ENCODE measurements at regions not wholly inside any gene's neighbourhood (a gene's known extent, or its start where the extent isn't known, plus 50 kb on each side); places are given as distances from the start of the nearest gene placed in this dataset.
A peak's percentile ranks its signal among the peaks of the same experiment; 100 is the strongest.

DNA sequence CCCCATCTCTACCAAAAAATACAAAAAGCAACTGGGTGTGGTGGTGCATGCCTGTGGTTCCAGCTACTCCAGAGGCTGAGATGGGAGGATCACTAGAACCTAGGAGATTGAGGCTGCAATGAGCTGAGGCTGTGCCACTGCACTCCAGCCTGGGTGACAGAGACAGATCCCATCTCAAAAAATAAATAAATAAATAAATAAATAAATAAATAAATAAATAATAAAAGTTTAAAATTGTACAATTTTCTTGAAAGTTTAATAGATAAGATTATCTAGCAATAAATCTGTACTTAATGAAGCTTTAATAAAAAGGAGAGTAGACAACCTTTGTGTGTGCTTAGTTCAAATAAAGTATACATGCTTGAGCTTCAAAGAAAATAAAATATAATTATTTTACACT is 310.0 kb upstream of the LRIG3 start:
- no peak overlapping the region for H3K27ac ChIP-seq (ENCODE audit: extremely low read depth, low read depth, low read length)
- CTCF ChIA-PET, result no interaction called here
- no peaks in the 10 kb centered on the region for H3K36me3 ChIP-seq (ENCODE audit: control insufficient read depth in 2 of 2, insufficient read depth in 1 of 2, low read length in 2 of 2)
- POLR2A ChIA-PET, result no interaction called here
- no peaks in the 10 kb centered on the region for H3K4me1 ChIP-seq (ENCODE audit: control insufficient read depth, insufficient read depth, low read length)
- H3K4me3 ChIP-seq (ENCODE audit: low read depth, low read length), result no peak overlapping the region
- no peaks in the 10 kb centered on the region; the same call in 1 of the 2 replicates for H3K9me3 ChIP-seq (ENCODE audit: control insufficient read depth, insufficient read depth, low read depth, low read length)
- TF ChIP-seq, protein P1, sequence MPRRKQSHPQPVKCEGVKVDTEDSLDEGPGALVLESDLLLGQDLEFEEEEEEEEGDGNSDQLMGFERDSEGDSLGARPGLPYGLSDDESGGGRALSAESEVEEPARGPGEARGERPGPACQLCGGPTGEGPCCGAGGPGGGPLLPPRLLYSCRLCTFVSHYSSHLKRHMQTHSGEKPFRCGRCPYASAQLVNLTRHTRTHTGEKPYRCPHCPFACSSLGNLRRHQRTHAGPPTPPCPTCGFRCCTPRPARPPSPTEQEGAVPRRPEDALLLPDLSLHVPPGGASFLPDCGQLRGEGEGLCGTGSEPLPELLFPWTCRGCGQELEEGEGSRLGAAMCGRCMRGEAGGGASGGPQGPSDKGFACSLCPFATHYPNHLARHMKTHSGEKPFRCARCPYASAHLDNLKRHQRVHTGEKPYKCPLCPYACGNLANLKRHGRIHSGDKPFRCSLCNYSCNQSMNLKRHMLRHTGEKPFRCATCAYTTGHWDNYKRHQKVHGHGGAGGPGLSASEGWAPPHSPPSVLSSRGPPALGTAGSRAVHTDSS (tag by site-specific recombination; IDR thresholded peaks at IDR 0.05), result no peak
- TF ChIP-seq ZNF624 (tag by site-specific recombination; IDR thresholded peaks at IDR 0.05) (no peak), SETDB1 (IDR thresholded peaks at IDR 0.05; ENCODE audit: insufficient read length, low read length) (no peak), ZNF555 (tag by site-specific recombination; conservative IDR thresholded peaks at IDR 0.05) (peak; percentile 82), SCRT1 (tag by site-specific recombination; IDR thresholded peaks at IDR 0.05; ENCODE audit: borderline replicate concordance) (no peak), ZNF202 (tag by site-specific recombination; IDR thresholded peaks at IDR 0.05; ENCODE audit: borderline replicate concordance) (peak; percentile 45; the same call in 1 of the 2 replicates), ZNF623 (tag by site-specific recombination; IDR thresholded peaks at IDR 0.05) (peak; percentile 54), ZNF629 (tag by site-specific recombination; IDR thresholded peaks at IDR 0.05) (no peak), ZNF76 (tag by site-specific recombination; IDR thresholded peaks at IDR 0.05; ENCODE audit: borderline replicate concordance, low read depth) (no peak), ZFP41 (tag by site-specific recombination; IDR thresholded peaks at IDR 0.05; ENCODE audit: borderline replicate concordance) (no peak), RBAK (tag by site-specific recombination; IDR thresholded peaks at IDR 0.05) (0 out of 2 replicates have a peak, but pooled peaks have one; percentile 21)
- TF ChIP-seq, protein P2, sequence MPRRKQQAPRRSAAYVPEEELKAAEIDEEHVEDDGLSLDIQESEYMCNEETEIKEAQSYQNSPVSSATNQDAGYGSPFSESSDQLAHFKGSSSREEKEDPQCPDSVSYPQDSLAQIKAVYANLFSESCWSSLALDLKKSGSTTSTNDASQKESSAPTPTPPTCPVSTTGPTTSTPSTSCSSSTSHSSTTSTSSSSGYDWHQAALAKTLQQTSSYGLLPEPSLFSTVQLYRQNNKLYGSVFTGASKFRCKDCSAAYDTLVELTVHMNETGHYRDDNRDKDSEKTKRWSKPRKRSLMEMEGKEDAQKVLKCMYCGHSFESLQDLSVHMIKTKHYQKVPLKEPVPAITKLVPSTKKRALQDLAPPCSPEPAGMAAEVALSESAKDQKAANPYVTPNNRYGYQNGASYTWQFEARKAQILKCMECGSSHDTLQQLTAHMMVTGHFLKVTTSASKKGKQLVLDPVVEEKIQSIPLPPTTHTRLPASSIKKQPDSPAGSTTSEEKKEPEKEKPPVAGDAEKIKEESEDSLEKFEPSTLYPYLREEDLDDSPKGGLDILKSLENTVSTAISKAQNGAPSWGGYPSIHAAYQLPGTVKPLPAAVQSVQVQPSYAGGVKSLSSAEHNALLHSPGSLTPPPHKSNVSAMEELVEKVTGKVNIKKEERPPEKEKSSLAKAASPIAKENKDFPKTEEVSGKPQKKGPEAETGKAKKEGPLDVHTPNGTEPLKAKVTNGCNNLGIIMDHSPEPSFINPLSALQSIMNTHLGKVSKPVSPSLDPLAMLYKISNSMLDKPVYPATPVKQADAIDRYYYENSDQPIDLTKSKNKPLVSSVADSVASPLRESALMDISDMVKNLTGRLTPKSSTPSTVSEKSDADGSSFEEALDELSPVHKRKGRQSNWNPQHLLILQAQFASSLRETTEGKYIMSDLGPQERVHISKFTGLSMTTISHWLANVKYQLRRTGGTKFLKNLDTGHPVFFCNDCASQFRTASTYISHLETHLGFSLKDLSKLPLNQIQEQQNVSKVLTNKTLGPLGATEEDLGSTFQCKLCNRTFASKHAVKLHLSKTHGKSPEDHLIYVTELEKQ (tag by site-specific recombination; IDR thresholded peaks at IDR 0.05; ENCODE audit: borderline replicate concordance), result no peak
- TF ChIP-seq, protein P3, sequence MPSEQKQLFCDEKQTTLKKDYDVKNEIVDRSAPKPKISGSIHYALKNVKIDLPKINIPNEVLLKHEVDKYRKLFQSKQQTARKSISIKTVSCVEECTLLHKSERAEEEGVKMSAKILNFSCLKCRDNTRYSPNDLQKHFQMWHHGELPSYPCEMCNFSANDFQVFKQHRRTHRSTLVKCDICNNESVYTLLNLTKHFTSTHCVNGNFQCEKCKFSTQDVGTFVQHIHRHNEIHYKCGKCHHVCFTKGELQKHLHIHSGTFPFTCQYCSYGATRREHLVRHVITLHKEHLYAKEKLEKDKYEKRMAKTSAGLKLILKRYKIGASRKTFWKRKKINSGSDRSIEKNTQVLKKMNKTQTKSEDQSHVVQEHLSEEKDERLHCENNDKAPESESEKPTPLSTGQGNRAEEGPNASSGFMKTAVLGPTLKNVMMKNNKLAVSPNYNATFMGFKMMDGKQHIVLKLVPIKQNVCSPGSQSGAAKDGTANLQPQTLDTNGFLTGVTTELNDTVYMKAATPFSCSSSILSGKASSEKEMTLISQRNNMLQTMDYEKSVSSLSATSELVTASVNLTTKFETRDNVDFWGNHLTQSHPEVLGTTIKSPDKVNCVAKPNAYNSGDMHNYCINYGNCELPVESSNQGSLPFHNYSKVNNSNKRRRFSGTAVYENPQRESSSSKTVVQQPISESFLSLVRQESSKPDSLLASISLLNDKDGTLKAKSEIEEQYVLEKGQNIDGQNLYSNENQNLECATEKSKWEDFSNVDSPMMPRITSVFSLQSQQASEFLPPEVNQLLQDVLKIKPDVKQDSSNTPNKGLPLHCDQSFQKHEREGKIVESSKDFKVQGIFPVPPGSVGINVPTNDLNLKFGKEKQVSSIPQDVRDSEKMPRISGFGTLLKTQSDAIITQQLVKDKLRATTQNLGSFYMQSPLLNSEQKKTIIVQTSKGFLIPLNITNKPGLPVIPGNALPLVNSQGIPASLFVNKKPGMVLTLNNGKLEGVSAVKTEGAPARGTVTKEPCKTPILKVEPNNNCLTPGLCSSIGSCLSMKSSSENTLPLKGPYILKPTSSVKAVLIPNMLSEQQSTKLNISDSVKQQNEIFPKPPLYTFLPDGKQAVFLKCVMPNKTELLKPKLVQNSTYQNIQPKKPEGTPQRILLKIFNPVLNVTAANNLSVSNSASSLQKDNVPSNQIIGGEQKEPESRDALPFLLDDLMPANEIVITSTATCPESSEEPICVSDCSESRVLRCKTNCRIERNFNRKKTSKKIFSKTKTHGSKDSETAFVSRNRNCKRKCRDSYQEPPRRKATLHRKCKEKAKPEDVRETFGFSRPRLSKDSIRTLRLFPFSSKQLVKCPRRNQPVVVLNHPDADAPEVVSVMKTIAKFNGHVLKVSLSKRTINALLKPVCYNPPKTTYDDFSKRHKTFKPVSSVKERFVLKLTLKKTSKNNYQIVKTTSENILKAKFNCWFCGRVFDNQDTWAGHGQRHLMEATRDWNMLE (tag by site-specific recombination; conservative IDR thresholded peaks at IDR 0.05; ENCODE audit: low read depth), result peak; percentile 75; the same call in 1 of the 2 replicates
- TF ChIP-seq, protein P4, sequence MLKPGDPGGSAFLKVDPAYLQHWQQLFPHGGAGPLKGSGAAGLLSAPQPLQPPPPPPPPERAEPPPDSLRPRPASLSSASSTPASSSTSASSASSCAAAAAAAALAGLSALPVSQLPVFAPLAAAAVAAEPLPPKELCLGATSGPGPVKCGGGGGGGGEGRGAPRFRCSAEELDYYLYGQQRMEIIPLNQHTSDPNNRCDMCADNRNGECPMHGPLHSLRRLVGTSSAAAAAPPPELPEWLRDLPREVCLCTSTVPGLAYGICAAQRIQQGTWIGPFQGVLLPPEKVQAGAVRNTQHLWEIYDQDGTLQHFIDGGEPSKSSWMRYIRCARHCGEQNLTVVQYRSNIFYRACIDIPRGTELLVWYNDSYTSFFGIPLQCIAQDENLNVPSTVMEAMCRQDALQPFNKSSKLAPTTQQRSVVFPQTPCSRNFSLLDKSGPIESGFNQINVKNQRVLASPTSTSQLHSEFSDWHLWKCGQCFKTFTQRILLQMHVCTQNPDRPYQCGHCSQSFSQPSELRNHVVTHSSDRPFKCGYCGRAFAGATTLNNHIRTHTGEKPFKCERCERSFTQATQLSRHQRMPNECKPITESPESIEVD (tag by site-specific recombination; IDR thresholded peaks at IDR 0.05), result no peak
- TF ChIP-seq, protein P5, sequence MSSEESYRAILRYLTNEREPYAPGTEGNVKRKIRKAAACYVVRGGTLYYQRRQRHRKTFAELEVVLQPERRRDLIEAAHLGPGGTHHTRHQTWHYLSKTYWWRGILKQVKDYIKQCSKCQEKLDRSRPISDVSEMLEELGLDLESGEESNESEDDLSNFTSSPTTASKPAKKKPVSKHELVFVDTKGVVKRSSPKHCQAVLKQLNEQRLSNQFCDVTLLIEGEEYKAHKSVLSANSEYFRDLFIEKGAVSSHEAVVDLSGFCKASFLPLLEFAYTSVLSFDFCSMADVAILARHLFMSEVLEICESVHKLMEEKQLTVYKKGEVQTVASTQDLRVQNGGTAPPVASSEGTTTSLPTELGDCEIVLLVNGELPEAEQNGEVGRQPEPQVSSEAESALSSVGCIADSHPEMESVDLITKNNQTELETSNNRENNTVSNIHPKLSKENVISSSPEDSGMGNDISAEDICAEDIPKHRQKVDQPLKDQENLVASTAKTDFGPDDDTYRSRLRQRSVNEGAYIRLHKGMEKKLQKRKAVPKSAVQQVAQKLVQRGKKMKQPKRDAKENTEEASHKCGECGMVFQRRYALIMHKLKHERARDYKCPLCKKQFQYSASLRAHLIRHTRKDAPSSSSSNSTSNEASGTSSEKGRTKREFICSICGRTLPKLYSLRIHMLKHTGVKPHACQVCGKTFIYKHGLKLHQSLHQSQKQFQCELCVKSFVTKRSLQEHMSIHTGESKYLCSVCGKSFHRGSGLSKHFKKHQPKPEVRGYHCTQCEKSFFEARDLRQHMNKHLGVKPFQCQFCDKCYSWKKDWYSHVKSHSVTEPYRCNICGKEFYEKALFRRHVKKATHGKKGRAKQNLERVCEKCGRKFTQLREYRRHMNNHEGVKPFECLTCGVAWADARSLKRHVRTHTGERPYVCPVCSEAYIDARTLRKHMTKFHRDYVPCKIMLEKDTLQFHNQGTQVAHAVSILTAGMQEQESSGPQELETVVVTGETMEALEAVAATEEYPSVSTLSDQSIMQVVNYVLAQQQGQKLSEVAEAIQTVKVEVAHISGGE (tag by site-specific recombination; conservative IDR thresholded peaks at IDR 0.05; ENCODE audit: low read depth), result peak; percentile 69
- TF ChIP-seq, protein P6, sequence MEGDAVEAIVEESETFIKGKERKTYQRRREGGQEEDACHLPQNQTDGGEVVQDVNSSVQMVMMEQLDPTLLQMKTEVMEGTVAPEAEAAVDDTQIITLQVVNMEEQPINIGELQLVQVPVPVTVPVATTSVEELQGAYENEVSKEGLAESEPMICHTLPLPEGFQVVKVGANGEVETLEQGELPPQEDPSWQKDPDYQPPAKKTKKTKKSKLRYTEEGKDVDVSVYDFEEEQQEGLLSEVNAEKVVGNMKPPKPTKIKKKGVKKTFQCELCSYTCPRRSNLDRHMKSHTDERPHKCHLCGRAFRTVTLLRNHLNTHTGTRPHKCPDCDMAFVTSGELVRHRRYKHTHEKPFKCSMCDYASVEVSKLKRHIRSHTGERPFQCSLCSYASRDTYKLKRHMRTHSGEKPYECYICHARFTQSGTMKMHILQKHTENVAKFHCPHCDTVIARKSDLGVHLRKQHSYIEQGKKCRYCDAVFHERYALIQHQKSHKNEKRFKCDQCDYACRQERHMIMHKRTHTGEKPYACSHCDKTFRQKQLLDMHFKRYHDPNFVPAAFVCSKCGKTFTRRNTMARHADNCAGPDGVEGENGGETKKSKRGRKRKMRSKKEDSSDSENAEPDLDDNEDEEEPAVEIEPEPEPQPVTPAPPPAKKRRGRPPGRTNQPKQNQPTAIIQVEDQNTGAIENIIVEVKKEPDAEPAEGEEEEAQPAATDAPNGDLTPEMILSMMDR (tag by site-specific recombination; IDR thresholded peaks at IDR 0.05), result no peak
- TF ChIP-seq, protein P7, sequence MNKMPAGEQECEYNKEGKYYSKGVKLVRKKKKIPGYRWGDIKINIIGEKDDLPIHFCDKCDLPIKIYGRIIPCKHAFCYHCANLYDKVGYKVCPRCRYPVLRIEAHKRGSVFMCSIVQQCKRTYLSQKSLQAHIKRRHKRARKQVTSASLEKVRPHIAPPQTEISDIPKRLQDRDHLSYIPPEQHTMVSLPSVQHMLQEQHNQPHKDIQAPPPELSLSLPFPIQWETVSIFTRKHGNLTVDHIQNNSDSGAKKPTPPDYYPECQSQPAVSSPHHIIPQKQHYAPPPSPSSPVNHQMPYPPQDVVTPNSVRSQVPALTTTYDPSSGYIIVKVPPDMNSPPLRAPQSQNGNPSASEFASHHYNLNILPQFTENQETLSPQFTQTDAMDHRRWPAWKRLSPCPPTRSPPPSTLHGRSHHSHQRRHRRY (tag by site-specific recombination; IDR thresholded peaks at IDR 0.05), result no peak
